Liver (tissue), 8 donors: ENCODE measurements at regions not wholly inside any gene's neighbourhood (a gene's known extent, or its start where the extent isn't known, plus 50 kb on each side); places are given as distances from the start of the nearest gene placed in this dataset.

Experiments used
- DNase-seq: peaks from one replicate; pipeline ENCODE4 v3.0.0-alpha.2; 2017; ENCODE audit warnings: low spot score
- H3K27ac ChIP-seq, 2 donors: one replicate each; pipeline ENCODE4 v1.7.0; 2013; ENCODE audit warnings: inconsistent platforms in 2 of 2, low read length in 2 of 2, control low read depth in 1 of 2, low read depth in 1 of 2, mild to moderate bottlenecking in 1 of 2
- H3K27me3 ChIP-seq, 4 donors: one replicate each; pipeline versions ENCODE4 v1.6.1 to v1.7.0; 2013; ENCODE audit warnings: low read length in 3 of 4, inconsistent platforms in 1 of 4, mild to moderate bottlenecking in 1 of 4, moderate library complexity in 1 of 4; ENCODE audit not compliant: control insufficient read depth in 4 of 4, insufficient read depth in 4 of 4
- H3K36me3 ChIP-seq, 4 donors: one replicate each; pipeline versions ENCODE4 v1.6.1 to v1.7.0; 2013; ENCODE audit warnings: low read length in 3 of 4, mild to moderate bottlenecking in 3 of 4, low read depth in 1 of 4, moderate library complexity in 1 of 4; ENCODE audit not compliant: control insufficient read depth in 4 of 4, insufficient read depth in 3 of 4
- H3K4me1 ChIP-seq, 4 donors: one replicate each; pipeline versions ENCODE4 v1.6.1 to v1.7.0; 2013; ENCODE audit warnings: low read length in 3 of 4, mild to moderate bottlenecking in 3 of 4, moderate library complexity in 1 of 4; ENCODE audit not compliant: control insufficient read depth in 4 of 4, insufficient read depth in 4 of 4
- H3K4me3 ChIP-seq, 3 donors: one replicate each; pipeline versions ENCODE4 v1.6.1 to v1.7.0; 2013; ENCODE audit warnings: low read length in 3 of 3, control low read depth in 1 of 3, low read depth in 1 of 3, mild to moderate bottlenecking in 1 of 3
- H3K9ac ChIP-seq, 2 donors: one replicate each; pipeline ENCODE4 v1.7.0; 2013; ENCODE audit warnings: low read length in 2 of 2, mild to moderate bottlenecking in 2 of 2, moderate library complexity in 2 of 2, control low read depth in 1 of 2, low read depth in 1 of 2
- H3K9me3 ChIP-seq, 4 donors: one replicate each; pipeline versions ENCODE4 v1.6.1 to v1.7.0; 2013; ENCODE audit warnings: low read length in 3 of 4; ENCODE audit not compliant: control insufficient read depth in 4 of 4
- CTCF ChIP-seq: fragments of 150-350 bp; IDR thresholded peaks from 2 replicates; pipeline ENCODE4 v1.5.1; 2017; ENCODE audit warnings: improper control_type of control experiment, low read depth, low read length; ENCODE audit not compliant: missing input control
- EGR1 ChIP-seq, 2 donors: IDR thresholded peaks; 2 replicates each; pipeline ENCODE4 v1.6.1; 2016 to 2018; ENCODE audit warnings: antibody characterized with exemption in 2 of 2, low read depth in 2 of 2
- FOXA1 ChIP-seq: IDR thresholded peaks from 2 replicates; pipeline ENCODE4 v1.6.1; 2016; ENCODE audit warnings: antibody characterized with exemption
- FOXA2 ChIP-seq: IDR thresholded peaks from 2 replicates; pipeline ENCODE4 v1.6.1; 2016; ENCODE audit warnings: antibody characterized with exemption
- GABPA ChIP-seq, 2 donors: IDR thresholded peaks in 1 of 2; conservative IDR thresholded peaks in 1 of 2; 2 replicates each; pipeline ENCODE4 v1.6.1; 2016; ENCODE audit warnings: antibody characterized with exemption in 2 of 2, mild to moderate bottlenecking in 1 of 2, moderate library complexity in 1 of 2
- HNF4A ChIP-seq, 2 donors: conservative IDR thresholded peaks; 2 replicates each; pipeline ENCODE4 v1.6.1; 2016; ENCODE audit warnings: antibody characterized with exemption in 2 of 2, mild to moderate bottlenecking in 2 of 2
- HNF4G ChIP-seq: IDR thresholded peaks from 2 replicates; pipeline ENCODE4 v1.6.1; 2016; ENCODE audit warnings: antibody characterized with exemption
- JUND ChIP-seq, 2 donors: IDR thresholded peaks; 2 replicates each; pipeline ENCODE4 v1.6.1; 2016; ENCODE audit warnings: antibody characterized with exemption in 2 of 2
- MAX ChIP-seq: IDR thresholded peaks from 2 replicates; pipeline ENCODE4 v1.6.1; 2016; ENCODE audit warnings: antibody characterized with exemption
- REST ChIP-seq: IDR thresholded peaks from 2 replicates; pipeline ENCODE4 v1.6.1; 2016; ENCODE audit warnings: antibody characterized with exemption, mild to moderate bottlenecking
- RXRA ChIP-seq, 2 donors: IDR thresholded peaks; 2 replicates each; pipeline ENCODE4 v1.6.1; 2017 to 2018; ENCODE audit warnings: antibody characterized with exemption in 2 of 2, mild to moderate bottlenecking in 1 of 2
- SP1 ChIP-seq: IDR thresholded peaks from 2 replicates; pipeline ENCODE4 v1.6.1; 2018; ENCODE audit warnings: antibody characterized with exemption, mild to moderate bottlenecking
- TAF1 ChIP-seq: conservative IDR thresholded peaks from 2 replicates; pipeline ENCODE4 v1.6.1; 2016; ENCODE audit warnings: antibody characterized with exemption, mild to moderate bottlenecking
- YY1 ChIP-seq: IDR thresholded peaks from 2 replicates; pipeline ENCODE4 v1.6.1; 2016; ENCODE audit warnings: antibody characterized with exemption, mild to moderate bottlenecking
- ZBTB33 ChIP-seq: IDR thresholded peaks from 2 replicates; pipeline ENCODE4 v1.6.1; 2016; ENCODE audit warnings: antibody characterized with exemption
- WGBS: extraction: QIAGEN DNeasy Blood & Tissue Kit; methylation state at CpG from one replicate; pipeline ENCODE4 v1.1.7; 2013; 5-methylcytosine and 5-hydroxymethylcytosine counted together
- donor health status: healthy.
- donor health status: healthy.
- donor health status: healthy.
- donor health status: healthy.
- donor health status: healthy.

- Histone ChIP-seq H3K4me1 (no peaks in the 10 kb centered on the region), H3K9me3 (no peaks in the 10 kb centered on the region), H3K27ac (no peak overlapping the region), H3K9ac (no peak overlapping the region), H3K4me3 (no peak overlapping the region), H3K36me3 (no peaks in the 10 kb centered on the region), H3K27me3 (no peaks in the 10 kb centered on the region)
- TF ChIP-seq GABPA (IDR thresholded peaks at IDR 0.05 in 1 of 2, conservative IDR thresholded peaks at IDR 0.05 in 1 of 2): no peak
- no peak for TF ChIP-seq RXRA (IDR thresholded peaks at IDR 0.05)
- TF ChIP-seq CTCF: no peak
- no peak for TF ChIP-seq HNF4G
- TF ChIP-seq TAF1: no peak
- TF ChIP-seq YY1: no peak
- TF ChIP-seq FOXA1: no peak
- TF ChIP-seq FOXA2: no peak
- TF ChIP-seq HNF4A (conservative IDR thresholded peaks at IDR 0.05): no peak
- TF ChIP-seq EGR1 (IDR thresholded peaks at IDR 0.05; ENCODE audit: low read depth in 2 of 2): no peak
- TF ChIP-seq ZBTB33: no peak
- no peak for TF ChIP-seq JUND (IDR thresholded peaks at IDR 0.05)
- no peak for TF ChIP-seq REST
- 94% methylated on average over 5 of the region's 5 CpGs for WGBS
- DNase-seq: no peak
Observed at GRCh38 chr1:203993256-203993655, 79.7 kb upstream of the SOX13 start.

GRCh38 chr1:203995228-203995627, 77.7 kb upstream of the SOX13 start:
- no peak for DNase-seq
- WGBS: 63% methylated on average over 4 of the region's 4 CpGs
- no peak for TF ChIP-seq ZBTB33
- TF ChIP-seq MAX: no peak
- no peak for TF ChIP-seq REST
- no peak for TF ChIP-seq SP1
- Histone ChIP-seq H3K4me3 (no peak overlapping the region), H3K36me3 (no peaks in the 10 kb centered on the region), H3K27me3 (no peaks in the 10 kb centered on the region), H3K27ac (no peak overlapping the region), H3K4me1 (no peaks in the 10 kb centered on the region), H3K9ac (no peak overlapping the region), H3K9me3 (no peaks in the 10 kb centered on the region)
